ENCODE measurements at regions not wholly inside any gene's neighbourhood (a gene's known extent, or its start where the extent isn't known, plus 50 kb on each side); places are given as distances from the start of the nearest gene placed in this dataset.

DNA sequence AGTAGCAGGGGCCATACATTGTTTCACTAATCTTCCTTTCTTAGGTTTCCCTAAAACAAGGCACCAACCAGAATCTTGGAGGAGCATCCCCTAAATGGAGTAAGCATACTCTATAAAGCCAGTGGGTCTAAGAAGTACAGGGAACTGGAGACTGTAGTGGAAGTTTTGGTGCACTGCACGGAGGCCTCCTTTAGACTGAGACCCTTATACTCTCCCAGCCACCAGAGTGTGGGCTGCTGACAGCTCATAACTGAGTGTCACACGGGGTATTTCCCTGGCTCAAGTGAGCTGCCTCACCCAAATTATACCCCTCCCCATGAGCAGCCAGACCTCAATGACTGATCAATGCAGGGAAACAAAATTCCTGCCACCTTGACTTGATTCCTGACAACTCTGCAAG, 349.5 kb downstream of the NDFIP2 start:
- DNase-seq (ENCODE audit: low read depth, low spot score), result no peak

- DNase-seq (ENCODE audit: low read depth, low spot score), result no peak
Observed at GRCh38 chr13:79829880-79830279, 348.9 kb downstream of the NDFIP2 start.

- no peak for DNase-seq (ENCODE audit: low read depth, low spot score)
Observed at GRCh38 chr13:79825959-79826358, 345.0 kb downstream of the NDFIP2 start.

DNA sequence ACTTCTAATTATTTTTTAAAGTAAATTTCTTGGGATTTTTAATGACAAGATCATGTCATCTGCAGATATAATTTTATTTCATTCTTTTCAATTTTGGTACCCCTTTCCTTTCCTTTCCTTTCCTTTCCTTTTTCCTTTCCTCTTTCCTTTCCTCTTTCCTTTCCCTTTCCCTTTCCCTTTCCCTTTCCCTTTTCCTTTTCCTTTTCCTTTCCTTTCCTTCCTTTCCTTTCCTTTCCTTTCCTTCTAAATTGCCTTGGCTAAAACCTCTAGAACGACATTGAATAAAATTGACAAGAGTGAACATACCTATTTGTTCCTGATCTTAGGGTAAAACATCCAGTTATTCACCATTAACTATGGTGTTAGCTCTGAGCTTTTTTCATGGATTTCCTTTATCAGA, 334.1 kb downstream of the NDFIP2 start:
- DNase-seq (ENCODE audit: low read depth, low spot score), result no peak

DNA sequence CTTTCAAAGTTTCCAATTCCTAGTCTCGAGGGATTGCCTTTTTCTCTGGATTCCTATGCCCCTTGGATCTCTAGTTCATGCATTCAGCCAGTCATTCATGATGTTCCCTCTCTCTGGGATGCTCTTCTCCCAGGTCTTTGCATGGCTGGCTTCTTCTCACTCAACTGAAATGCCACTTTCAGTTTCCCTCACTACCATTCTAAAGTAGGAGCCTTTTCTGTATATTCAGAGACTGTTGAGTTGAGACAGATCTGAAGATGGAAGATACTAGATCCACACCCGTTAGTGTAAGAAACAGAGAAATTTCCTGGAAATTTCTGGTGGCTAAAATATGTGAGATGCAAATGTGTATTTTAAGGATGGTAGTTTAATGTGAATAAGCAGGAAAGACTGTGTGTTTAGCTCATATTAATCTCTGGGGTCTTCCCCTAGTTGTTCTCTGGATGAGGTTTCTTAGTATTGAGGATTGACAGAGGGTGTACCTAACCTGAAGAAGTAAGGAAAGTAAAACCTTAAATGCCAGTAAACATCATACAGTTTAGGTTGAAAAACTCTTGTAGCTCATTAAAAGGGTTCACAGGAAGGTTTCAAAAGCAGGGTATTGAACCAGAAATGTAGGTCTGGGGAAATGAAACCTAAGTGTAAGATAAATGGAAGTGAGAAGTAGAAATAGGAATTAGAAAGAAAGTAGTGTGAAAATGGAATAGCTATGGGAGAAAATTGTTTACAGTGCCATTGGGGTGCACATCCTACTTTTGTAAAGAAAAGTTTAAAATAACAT, 331.3 kb downstream of the NDFIP2 start:
- no peak for DNase-seq (ENCODE audit: low read depth, low spot score)

DNA sequence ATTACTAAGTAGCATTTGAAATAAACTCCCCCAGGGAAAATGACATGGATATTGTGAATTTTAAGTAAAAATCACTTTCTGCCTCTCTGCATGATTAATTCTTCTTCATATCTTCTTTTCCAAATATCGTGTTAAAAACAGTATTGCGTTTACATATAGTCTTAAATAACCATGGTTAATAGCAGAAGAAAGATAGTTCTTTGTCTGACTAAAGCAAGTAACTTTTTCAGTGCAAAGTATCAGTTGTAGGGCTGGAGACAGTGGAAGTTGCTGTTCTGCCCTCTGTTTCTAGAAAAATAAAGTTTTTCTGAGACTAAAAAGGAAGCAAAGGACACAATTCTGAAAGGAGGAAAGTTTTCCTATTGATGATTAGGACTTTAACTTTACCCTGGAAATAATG, 330.2 kb downstream of the NDFIP2 start:
- DNase-seq (ENCODE audit: low read depth, low spot score), result no peak

DNA sequence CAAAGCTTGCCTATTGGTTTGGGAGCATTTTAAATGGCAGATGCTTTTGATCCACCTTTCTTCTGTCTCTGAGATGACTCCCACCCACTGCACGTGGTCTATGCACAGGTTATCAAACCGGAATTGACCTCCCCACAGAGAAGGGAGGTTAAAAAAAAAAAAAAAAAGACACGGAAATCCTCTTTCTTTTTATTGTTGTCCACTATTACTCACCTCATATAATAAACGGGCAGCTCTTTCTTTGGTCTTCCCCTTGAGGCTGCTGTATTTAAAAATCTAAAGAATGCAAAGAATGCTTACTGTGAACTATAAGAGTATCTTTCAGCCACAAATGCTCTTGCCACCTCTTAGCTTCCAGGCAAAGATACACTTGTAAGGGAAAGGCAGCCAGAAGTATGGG, 329.7 kb downstream of the NDFIP2 start:
- no peak for DNase-seq (ENCODE audit: low read depth, low spot score)

DNA sequence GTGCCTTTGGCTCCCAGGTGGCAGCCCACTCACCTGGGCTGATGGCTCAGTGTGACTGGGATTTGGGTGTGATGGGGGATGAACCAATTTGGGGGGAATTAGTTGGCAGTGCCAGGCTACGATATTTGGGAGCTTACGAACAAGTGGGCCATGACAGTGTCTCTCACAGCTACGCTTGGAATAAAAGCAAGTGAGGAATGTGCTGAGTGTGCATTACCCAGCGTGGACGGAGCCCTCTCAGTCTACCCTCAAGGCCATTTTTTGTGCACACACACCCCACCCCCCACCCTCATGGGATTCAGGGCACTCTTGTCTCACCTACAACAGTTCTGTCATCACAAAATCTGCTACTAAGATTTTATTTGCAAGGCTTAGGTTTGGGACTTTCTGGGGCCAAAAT, 329.1 kb downstream of the NDFIP2 start:
- DNase-seq (ENCODE audit: low read depth, low spot score), result no peak

DNA sequence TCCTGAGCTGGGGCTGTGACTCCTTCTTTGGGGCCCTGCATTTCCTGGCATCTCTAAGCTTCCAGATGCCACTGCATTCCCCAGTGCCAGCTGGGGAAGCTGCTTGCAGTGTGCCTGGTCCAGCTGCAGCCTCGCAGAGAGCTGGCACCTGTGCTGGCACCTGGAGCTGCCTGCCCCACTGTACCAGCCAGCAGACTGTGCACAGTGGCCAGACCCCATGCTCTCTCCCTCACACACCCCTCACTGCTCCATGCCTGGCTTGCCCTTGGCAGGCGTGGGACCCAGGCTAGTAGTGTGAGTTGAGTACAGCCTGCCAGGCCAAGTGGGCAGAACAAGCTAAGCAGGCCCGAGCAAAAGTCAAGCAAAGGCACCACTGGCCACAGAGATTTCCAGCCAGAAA, 327.5 kb downstream of the NDFIP2 start:
- no peak for DNase-seq (ENCODE audit: low read depth, low spot score)

- DNase-seq (ENCODE audit: low read depth, low spot score), result no peak
Observed at GRCh38 chr13:79807554-79807953, 326.6 kb downstream of the NDFIP2 start.

DNA sequence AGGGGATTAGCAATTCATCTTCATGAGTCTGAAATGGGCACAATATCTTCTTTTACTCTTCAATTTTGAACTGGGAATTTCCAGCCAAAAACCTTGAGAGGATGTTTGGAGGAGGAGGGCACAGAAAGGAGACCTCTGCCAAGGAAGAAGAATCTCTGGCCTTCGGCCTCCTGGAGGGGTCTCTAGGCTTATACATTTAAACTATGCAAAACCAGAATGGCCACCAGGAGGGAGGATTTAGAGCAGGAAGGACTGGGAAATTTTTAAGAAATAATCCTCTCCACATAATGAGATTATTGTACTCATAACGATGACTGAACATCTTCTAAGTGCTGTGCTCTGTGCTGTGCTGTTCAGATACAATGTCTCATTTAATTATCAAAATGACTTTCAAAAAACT, 325.9 kb downstream of the NDFIP2 start:
- DNase-seq (ENCODE audit: low read depth, low spot score), result no peak

DNA sequence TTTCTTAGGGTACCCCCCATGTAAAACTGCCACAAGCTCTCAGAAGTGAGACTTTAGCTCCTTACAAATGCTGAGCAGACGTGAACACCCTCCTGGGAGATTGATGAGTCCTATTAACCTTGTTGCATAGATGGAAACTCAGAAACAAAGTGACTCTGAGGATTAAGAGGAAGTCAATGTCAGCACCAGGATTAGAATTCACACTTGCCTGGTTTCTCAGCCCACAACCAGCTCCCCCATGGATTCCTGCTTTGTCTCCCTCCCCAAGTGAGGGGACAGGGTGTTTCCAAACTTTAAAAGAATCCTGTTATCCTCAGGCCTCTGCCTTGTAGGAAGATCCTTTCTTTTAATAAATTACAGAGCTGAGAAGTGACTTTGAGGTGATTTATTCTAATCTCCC, 324.4 kb downstream of the NDFIP2 start:
- no peak for DNase-seq (ENCODE audit: low read depth, low spot score)

DNA sequence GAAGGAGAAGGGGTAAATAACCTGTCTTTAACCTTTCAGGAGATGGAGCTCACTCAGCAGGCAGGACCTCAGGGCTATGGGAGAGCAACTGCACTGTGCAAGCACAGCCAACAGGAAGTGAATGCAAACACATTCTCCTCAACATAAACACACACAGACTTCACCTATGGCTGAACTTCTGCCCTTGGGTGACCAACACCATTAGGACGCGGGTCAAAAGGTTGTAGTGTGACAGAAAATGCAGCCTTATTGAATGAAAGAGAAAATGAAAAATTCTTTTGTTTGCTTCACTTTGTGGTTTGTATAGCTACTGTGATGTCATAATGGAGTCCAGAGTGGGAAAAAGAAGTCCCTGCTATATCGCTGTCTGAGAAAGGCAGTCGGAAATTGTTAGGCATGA, 323.0 kb downstream of the NDFIP2 start:
- DNase-seq (ENCODE audit: low read depth, low spot score), result no peak

GRCh38 chr13:79803296-79803695, 322.3 kb downstream of the NDFIP2 start:
- DNase-seq (ENCODE audit: low read depth, low spot score), result no peak

GRCh38 chr13:79802389-79803085, 321.6 kb downstream of the NDFIP2 start:
- no peak for DNase-seq (ENCODE audit: low read depth, low spot score)

DNA sequence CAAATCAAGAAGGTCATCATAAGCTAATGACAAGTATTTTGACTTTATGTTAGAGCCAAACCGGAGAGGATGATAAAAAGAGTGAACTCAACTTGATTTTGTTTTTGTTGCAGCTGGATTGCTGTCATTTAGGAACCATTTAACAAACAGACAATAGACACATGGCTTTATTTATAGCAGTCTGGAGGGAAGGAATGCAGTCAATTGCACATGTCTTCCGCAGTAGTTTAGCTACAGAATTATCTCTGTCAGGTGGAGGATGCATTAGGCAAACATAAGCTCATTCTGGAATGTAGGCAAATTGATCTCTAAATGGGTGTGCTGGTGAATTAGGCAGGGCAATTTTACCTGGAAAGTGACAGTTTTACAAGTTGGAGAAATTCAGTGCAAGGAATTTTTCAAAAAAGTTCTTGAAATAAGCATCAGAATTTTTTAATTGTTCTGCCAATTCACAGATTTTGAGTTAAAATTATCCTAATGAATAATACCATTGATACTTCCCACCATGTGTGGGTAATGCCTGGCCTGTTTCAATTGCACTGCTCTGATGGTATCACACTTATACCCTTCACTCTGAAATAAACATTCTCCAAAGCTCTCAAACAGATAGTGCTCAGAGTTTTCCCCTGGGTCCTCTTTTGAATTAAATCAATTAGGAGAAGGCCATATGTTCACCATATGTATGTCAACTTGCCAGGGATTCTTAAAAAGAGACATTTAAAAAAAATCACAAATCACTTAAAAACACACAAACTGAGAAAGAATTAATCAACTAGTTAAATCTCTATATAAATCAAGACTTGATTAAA, 318.3 kb downstream of the NDFIP2 start:
- DNase-seq (ENCODE audit: low read depth, low spot score), result no peak

DNA sequence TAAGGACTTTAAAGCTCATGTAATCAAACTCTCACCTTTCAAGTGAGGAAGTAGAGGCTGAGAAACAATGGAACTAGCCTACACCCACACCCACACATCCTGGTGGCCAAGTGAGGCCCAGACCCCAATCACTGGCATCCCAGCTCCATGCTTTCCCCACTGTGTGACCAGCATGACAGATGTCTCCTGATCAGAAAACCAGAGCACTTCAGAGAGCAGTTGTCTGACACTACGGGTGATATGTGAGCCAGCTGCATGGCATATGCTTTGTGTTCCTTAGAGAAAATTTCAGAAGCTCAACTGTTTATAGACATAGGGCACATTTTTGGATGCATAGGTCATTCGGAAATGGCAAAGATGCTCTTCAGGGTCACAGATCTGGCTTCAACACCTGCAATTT, 315.2 kb downstream of the NDFIP2 start:
- DNase-seq (ENCODE audit: low read depth, low spot score), result no peak

DNA sequence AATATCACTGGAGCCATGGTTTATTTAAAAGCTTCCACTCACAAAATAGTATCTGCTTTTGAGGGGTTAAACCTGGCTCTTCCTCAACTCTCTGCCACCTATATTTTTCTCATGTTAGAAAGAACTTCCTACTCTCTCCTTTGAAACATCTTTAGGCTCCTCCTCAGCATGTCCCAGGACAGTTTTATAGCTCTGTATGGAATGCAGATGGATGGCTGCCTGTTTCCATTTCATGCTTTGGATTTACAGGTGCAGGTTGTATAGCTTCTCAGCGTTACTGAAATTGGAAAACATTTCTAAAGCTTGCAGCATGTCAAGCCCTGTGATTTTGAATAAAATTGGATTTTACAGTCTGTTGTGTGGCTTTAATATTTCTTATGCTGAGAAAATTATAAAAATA, 314.0 kb downstream of the NDFIP2 start:
- DNase-seq (ENCODE audit: low read depth, low spot score), result no peak

DNA sequence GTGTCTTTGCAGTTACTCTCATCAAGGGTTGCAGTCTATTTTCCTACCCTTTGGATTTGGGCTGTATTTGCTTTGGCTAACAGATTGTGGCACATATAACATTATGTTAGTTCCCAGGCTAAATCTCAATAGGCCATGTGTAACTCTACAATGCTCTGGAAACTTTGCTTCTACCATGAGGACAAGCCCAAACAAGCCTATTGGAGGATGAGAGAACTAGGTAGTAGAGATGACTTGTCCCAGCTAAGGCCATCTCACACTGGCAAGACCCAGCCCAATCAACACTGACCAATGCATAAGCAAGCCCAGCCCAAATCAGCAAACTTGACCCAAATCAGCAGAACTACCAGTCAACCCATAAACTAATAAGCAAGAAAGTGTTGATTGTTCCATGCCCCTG, 311.8 kb downstream of the NDFIP2 start:
- no peak for DNase-seq (ENCODE audit: low read depth, low spot score)

DNA sequence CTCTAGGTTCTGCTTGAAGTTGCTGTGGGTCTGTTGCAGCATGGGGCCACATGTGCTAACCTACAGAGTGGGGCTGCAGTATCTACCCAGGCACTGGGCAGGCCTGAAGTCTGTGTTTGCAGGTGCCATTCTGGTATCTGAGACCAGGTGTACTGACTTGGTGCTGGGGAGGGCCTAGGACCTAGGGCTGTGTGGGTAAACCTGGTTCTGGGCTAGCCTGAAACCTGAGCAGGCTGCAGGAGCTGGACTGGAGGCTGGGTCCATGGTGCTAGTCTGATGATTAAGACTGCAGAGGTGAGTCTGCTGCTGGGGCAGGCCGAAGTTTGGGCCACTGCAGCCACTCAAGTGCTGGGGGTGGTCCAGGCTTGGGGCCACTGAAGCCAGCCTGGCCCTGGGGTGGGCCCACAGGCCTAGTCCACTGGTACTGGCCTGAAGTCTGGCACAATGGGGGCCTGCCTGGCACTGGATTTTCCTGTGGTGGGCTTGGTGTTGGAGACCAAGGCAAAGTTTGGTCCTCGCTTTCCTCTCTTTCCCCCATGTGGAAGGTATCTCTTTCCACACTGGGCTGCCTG, 310.6 kb downstream of the NDFIP2 start:
- DNase-seq (ENCODE audit: low read depth, low spot score), result no peak

GRCh38 chr13:79786176-79786575, 305.2 kb downstream of the NDFIP2 start:
- DNase-seq (ENCODE audit: low read depth, low spot score), result no peak

DNA sequence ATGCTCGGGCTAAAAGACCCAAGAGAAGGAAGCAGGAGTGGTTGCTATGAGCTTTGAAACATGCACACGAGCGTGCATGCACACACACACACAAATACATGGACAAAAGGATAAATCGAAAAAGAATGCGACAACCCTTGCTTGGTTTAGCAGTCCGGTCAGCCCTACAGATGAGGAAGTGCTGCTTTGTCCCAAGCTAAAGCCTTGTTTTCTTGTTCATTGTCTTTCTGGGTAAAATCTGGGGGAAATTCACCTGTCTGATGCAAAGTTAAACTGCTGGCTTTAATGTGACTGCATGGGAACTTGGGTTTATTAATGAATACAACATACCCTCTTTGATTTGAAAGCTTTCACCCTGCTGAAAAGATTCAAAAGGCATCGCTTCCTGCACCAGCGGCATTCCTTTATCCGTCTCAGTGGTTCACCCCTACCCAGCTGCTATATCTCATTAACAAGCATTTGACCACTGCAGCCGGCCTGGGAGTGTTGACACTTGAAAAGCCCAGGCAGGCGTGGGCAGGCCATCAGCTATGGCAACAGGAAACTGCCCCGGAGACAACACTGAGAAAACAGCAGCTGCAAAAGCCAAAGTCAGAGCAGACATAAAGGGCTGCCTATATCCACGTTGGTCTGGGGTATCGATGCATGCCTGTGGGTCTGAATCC, 301.7 kb downstream of the NDFIP2 start:
- DNase-seq (ENCODE audit: low read depth, low spot score), result peak; percentile 36

Measured in smooth muscle cell of the brain vasculature (primary cell).